GM13977 (cell line): ENCODE measurements at regions not wholly inside any gene's neighbourhood (a gene's known extent, or its start where the extent isn't known, plus 50 kb on each side); places are given as distances from the start of the nearest gene placed in this dataset.
"Not testable (repeated sequence)": the region's sequence is repeated elsewhere in the genome, so short reads cannot be mapped to it uniquely, and the experiment has no call there.

Experiments
- DNase-seq: peaks from one replicate; pipeline ENCODE4 v3.0.0; 2012; ENCODE audit warnings: low spot score
- in situ Hi-C: fragments of 300-500 bp; cut with MboI; formaldehyde crosslinking; loops from one replicate; pipeline ENCODE4 v1.12.0; 2022; ENCODE audit warnings: low sequenced_read_pairs, low pct_unique_long_range_greater_than_20kb, mixed read lengths, inconsistent platforms; ENCODE audit not compliant: unreplicated experiment
- TF ChIP-seq, protein P1 (sequence below): IDR thresholded peaks from 2 replicates; pipeline ENCODE4 v1.5.1; 2012; ENCODE audit warnings: mild to moderate bottlenecking, control low read depth; ENCODE audit not compliant: insufficient read depth; ENCODE audit errors: extremely low read depth, missing control alignments

DNA sequence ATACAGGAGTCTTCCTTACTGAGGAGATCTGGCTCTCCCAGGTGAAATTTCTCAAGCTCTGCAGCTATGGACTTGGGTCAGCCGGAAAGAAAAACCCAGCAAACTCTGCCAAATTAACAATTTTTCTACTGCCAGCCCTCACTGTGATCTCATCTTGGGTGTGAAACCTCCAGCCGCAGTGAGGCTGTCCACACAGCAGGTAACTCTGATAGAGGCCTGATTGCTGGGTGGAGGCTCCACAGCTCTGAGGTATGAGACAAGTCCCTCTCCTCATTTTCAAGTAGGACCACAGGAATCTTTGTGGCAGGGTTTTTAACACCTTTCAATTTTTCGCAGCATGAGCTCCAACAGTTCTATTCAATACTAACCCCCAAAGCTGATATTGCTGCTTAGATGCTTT, 430.6 kb upstream of the RAB6C start:
- in situ Hi-C loops = no loop called here
- TF ChIP-seq, protein P1, sequence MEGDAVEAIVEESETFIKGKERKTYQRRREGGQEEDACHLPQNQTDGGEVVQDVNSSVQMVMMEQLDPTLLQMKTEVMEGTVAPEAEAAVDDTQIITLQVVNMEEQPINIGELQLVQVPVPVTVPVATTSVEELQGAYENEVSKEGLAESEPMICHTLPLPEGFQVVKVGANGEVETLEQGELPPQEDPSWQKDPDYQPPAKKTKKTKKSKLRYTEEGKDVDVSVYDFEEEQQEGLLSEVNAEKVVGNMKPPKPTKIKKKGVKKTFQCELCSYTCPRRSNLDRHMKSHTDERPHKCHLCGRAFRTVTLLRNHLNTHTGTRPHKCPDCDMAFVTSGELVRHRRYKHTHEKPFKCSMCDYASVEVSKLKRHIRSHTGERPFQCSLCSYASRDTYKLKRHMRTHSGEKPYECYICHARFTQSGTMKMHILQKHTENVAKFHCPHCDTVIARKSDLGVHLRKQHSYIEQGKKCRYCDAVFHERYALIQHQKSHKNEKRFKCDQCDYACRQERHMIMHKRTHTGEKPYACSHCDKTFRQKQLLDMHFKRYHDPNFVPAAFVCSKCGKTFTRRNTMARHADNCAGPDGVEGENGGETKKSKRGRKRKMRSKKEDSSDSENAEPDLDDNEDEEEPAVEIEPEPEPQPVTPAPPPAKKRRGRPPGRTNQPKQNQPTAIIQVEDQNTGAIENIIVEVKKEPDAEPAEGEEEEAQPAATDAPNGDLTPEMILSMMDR = no peak
- no peak for DNase-seq

DNA sequence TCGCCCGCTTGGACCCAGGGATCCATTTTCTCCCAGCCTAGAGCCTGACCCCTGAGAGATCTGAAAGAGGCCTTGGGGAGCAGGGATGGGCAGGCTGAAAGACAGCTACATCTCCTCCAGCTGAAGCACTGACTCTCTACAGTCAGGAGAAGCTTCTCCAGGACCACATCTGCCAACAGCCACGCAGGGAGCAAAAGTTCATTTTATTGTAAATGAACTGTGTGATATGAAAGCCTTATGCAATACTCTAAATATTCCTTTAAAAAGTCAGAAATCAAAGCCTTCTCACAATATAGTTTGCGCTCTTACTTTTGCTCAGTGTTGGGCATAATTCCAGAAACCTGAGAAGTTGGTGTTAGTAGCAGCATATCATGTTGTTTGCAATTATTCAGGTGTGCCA, 428.9 kb upstream of the RAB6C start:
- DNase-seq = no peak
- TF ChIP-seq, protein P1 = no peak
- in situ Hi-C loops = no loop called here

DNA sequence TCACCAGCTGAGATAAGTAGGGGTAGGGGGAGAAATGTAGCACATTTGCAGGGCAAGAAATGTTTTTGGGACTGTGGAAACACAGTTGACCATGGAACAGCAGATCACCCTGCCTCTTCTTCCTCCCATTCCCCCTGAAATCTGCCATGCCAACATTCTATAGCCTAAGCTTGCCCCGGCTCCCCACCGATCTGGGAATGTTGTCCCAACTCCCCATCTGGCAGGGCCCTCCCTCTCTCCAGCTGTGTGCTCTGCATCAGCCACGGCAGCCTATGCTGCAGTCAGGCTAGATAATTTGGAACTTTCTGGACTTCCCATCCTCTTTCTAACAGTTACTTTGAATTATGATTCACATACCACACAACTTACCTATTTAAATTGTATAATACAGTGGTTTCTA, 425.1 kb upstream of the RAB6C start:
- TF ChIP-seq, protein P1 = no peak
- in situ Hi-C loops = no loop called here
- DNase-seq = no peak

DNA sequence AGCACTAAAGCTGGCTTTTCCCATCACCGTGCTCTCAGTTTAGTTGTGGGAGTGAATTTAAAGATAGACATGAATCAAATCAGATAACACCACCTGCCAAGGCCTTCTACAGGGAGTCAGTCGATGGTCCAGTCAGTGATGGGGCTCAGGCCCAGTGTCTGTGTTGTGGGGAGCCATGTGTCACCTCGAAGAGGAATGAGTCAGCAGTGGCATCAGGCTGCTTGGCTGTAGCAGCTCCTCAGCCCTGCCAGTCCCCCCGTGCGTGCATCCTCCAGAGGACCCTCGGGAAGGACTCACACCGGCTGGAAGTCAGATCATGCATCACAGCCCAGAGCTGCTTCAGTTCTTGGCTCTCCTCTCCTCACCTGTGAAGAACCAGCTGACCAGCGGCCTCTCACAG, 420.4 kb upstream of the RAB6C start:
- DNase-seq = no peak
- in situ Hi-C loops = no loop called here
- TF ChIP-seq, protein P1 = no peak

DNA sequence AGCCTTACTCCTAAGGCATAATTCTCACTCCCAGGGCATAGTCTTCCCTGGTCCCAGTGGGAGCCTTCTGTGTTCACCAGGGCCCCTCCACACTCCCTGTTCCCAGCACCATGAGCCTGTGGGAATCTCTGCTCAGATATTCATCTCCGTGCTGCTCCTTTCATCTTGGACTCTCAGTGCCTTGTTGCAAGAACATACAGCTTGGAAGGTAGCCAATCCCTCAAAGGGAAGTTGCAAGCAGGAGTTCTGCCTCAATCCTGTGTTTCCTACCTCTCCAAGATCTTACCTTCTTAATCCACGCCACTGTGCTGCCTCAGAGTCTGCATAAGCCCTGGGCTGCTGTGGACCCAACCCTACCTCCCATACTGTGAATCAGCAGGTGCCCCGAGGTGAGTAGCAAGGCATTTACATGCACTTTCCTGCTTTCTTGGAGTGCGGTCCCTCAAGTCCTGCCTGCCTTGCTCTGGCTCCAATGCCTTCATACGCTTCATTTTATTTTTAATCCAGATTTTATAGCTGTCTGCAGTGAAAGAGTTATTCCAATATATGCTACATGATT, 413.8 kb upstream of the RAB6C start:
- DNase-seq = no peak
- TF ChIP-seq, protein P1 = no peak
- in situ Hi-C loops = no loop called here

GRCh38 chr2:129570812-129571211, 408.7 kb upstream of the RAB6C start:
- in situ Hi-C loops, DNase-seq: not testable (repeated sequence)

DNA sequence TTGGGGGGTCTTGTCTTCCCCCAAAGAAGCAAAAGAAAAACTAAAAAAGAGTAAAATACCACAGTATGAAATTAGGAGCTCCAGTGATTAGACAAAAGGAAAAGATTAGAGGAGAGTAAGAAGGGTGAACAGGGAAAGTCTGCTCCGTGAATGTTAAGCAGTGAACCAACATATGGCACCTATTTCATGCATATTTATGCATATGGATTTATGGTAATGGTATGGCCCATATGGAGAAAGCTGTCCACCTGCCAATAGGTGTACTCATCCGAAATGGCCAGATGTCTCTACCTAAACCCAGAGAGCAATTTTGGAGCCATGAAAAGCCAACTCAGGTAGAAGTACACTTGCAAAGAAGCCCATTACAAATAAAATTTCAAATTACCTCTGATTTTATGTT, 404.0 kb upstream of the RAB6C start:
- in situ Hi-C loops = no loop called here
- no peak for DNase-seq
- TF ChIP-seq, protein P1 = no peak
